GM12891 (cell line): ENCODE measurements at regions not wholly inside any gene's neighbourhood (a gene's known extent, or its start where the extent isn't known, plus 50 kb on each side); places are given as distances from the start of the nearest gene placed in this dataset.
"Not testable (repeated sequence)": the region's sequence is repeated elsewhere in the genome, so short reads cannot be mapped to it uniquely, and the experiment has no call there.

Source experiments
- DNase-seq: peaks from one replicate; pipeline ENCODE4 v3.0.0; 2011; ENCODE audit warnings: low spot score; ENCODE audit not compliant: insufficient read length
- FAIRE-seq: peaks from 2 replicates; lab custom pipeline; 2011; peaks lifted over from hg19 to GRCh38; lab: Jason Lieb, UNC
- PAX5 ChIP-seq: IDR thresholded peaks from 2 replicates; pipeline ENCODE4 v1.6.1; 2011; ENCODE audit warnings: low read length, moderate library complexity, mild to moderate bottlenecking; ENCODE audit not compliant: insufficient read depth, severe bottlenecking
- POLR2A ChIP-seq: IDR thresholded peaks from 2 replicates; pipeline ENCODE4 v1.6.1; 2011; ENCODE audit warnings: low read depth, low read length, control low read depth
- POLR2AphosphoS5 ChIP-seq: IDR thresholded peaks from 2 replicates; pipeline ENCODE4 v1.6.1; 2011; ENCODE audit warnings: low read depth, low read length, control low read depth
- POU2F2 ChIP-seq: IDR thresholded peaks from 2 replicates; pipeline ENCODE4 v1.6.1; 2011; ENCODE audit warnings: low read depth, mild to moderate bottlenecking, control low read depth, low read length, moderate library complexity
- SPI1 ChIP-seq: IDR thresholded peaks from 2 replicates; pipeline ENCODE4 v1.6.1; 2011; ENCODE audit warnings: low read depth, low read length, control low read depth
- TAF1 ChIP-seq: IDR thresholded peaks from 2 replicates; pipeline ENCODE4 v1.6.1; 2011; ENCODE audit warnings: low read depth, low read length, control low read depth

- FAIRE-seq, DNase-seq: not testable (repeated sequence)
Measured at GRCh38 chr7:6882321-6882721, 56.2 kb upstream of the CCZ1B start.

- DNase-seq, FAIRE-seq: not testable (repeated sequence)
Measured at GRCh38 chr7:6883756-6884155, 57.7 kb upstream of the CCZ1B start.

DNA sequence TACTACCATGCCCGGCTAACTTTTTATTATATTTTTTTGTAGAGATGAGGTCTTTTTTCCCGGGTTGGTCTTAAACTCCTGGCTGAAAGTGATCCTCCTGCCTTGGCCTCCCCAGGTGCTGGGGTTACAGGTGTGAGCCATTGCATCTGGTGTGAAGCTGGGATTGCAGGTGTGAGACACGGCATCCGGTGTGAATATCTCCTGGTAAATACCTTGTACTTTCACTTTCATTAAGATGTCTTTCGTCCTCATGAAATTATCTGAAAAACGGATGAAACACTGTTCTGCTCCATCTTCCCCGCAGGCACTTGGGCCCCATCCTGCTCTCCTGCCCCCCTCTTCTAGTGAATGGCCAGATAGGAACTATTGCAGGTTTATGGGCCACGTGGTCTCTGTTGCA is 60.1 kb upstream of the CCZ1B start:
- no peak for TF ChIP-seq POU2F2
- no peak for TF ChIP-seq POLR2AphosphoS5
- no peak for TF ChIP-seq POLR2A
- no peak for TF ChIP-seq PAX5
- no peak for TF ChIP-seq TAF1
- TF ChIP-seq SPI1: no peak
- DNase-seq (no peak), FAIRE-seq (no peak)

GRCh38 chr7:6888267-6889045 is 62.4 kb upstream of the CCZ1B start:
- not testable (repeated sequence) for DNase-seq, FAIRE-seq

- TF ChIP-seq SPI1 (no peak), POLR2AphosphoS5 (no peak), PAX5 (no peak), TAF1 (no peak), POLR2A (no peak), POU2F2 (no peak)
- DNase-seq (no peak), FAIRE-seq (peak; percentile 84)
Measured at GRCh38 chr7:6889252-6889812, 63.3 kb upstream of the CCZ1B start.

- DNase-seq, FAIRE-seq: not testable (repeated sequence)
Measured at GRCh38 chr7:6902097-6902518, 76.0 kb upstream of the CCZ1B start.

- not testable (repeated sequence) for DNase-seq, FAIRE-seq
Measured at GRCh38 chr7:6903289-6903688, 77.2 kb upstream of the CCZ1B start.

- DNase-seq, FAIRE-seq: not testable (repeated sequence)
Measured at GRCh38 chr7:6903792-6904191, 77.7 kb upstream of the CCZ1B start.

DNA sequence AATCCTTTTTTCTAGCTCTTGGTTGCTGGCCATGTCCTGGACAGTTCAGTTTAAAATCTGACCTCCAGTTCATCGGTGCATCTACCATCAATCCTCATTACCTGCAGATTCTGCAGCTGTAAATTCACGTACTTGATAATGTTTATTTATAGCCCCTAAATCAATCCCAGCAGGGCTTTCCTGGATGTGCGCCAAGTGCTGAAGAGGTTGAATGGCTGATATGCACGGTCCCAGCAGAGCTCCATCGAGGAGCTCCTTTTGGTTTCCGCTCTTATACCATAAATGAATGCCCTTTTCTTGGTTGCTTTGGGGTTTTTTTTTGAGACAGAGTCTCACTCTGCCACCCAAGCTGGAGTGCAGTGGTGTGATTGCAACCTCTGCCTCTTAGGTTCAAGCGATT is 91.2 kb upstream of the CCZ1B start:
- no peak for DNase-seq
- TF ChIP-seq TAF1 (no peak), PAX5 (no peak), SPI1 (no peak), POLR2AphosphoS5 (no peak), POU2F2 (no peak), POLR2A (no peak)
- no peak for FAIRE-seq

- not testable (repeated sequence) for FAIRE-seq, DNase-seq
Measured at GRCh38 chr7:6919169-6919568, 93.1 kb upstream of the CCZ1B start.

GRCh38 chr7:6924523-6924922 is 98.4 kb upstream of the CCZ1B start:
- FAIRE-seq, DNase-seq: not testable (repeated sequence)

DNA sequence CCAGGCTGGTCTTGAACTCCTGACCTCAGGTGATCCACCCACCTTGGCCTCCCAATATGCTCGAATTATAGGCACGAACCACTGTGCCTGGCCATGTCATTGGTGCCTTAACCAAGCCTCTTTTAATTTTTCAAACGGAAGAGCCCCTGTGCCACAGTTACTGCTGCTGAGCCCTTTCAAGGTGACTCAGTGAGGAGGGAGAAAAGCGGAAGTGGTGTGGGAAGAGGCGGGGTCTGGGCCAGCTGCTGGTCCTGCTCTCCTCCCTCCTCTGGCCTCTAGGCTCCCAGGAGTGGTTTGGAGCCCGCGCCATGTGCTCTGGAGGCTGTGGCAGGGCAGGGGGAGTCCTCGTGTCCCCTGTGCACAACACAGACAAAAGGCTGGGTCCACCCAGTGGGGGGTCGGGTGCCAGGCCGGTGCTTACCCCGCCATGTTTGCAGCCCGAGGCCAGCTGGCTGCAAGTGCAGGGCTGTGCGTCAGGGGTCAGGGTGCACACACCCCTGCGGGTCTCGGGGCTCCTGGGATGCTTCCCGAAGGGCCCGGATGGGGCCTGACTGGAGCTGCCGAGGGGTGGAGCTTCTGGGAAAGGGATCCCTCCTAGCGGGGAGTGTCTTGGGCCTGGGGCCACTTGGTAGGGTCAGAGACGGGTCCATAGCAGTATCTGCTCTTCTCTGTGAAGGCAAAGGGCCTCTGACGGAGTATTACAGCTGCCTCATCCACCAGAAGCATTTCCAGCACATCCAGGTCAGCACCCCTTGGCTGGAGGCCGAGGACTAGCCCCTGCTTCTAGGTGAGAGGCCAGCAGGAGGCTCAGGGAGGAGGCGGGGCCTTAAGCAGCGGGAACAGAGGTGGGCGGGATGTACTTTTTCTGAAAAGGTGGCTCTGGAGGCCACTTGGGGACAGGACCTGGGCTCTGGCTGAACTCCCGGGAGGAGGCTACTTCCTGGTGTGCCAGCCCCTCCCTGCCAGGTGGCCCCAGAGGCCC is 100.4 kb upstream of the CCZ1B start:
- FAIRE-seq: not testable (repeated sequence)

GRCh38 chr7:6927643-6928042 is 101.6 kb upstream of the CCZ1B start:
- not testable (repeated sequence) for DNase-seq, FAIRE-seq

More for the DNA sequence above, 100.4 kb upstream of the CCZ1B start:
- not testable (repeated sequence) for DNase-seq

- FAIRE-seq, DNase-seq: not testable (repeated sequence)
Measured at GRCh38 chr7:6929588-6929987, 103.5 kb upstream of the CCZ1B start.

GRCh38 chr7:6930081-6930635 is 104.1 kb upstream of the CCZ1B start:
- FAIRE-seq, DNase-seq: not testable (repeated sequence)

GRCh38 chr7:6930787-6931186 is 104.7 kb upstream of the CCZ1B start:
- not testable (repeated sequence) for FAIRE-seq, DNase-seq

GRCh38 chr7:6931456-6931855 is 105.4 kb upstream of the CCZ1B start:
- not testable (repeated sequence) for FAIRE-seq, DNase-seq
